ENCODE measurements at regions not wholly inside any gene's neighbourhood (a gene's known extent, or its start where the extent isn't known, plus 50 kb on each side); places are given as distances from the start of the nearest gene placed in this dataset.

DNA sequence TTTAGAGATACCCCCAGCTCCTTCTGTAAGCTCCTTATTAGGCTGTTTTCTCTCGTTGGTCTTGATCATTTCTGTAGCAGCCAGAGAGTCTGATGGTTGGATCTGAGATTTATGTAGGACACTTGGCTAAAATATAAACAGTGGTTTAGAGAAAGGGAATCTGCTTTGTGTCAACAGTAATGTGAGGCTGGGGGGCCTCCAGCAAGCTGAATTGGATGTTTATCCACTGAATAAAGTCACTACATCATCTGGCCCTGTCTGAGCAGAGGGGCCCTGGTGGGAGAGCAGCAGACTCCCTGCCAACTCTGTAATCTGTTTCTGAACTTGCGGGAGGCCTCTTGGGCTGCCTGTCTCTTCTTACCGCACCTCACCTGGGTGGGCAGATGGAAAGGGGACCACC, 328.5 kb upstream of the PLET1 start:
- Mint-ChIP-seq H3K4me3 (no peak overlapping the region), H3K9me3 (no peaks in the 10 kb centered on the region), H3K4me1 (peaks cover 0 to 3% (median 0%) of the 10 kb centered on the region in 3 donors), H3K36me3 (no peaks in the 10 kb centered on the region), H3K27me3 (peaks cover 7% of the 10 kb centered on the region), H3K27ac (no peak overlapping the region)

GRCh38 chr11:112590764-112591163, 330.1 kb upstream of the PLET1 start:
- no peak overlapping the region for H3K4me3 Mint-ChIP-seq
- peaks cover 0 to 4% (median 3%) of the 10 kb centered on the region in 3 donors for H3K9me3 Mint-ChIP-seq
- peaks cover 0 to 3% (median 0%) of the 10 kb centered on the region in 3 donors for H3K4me1 Mint-ChIP-seq
- no peaks in the 10 kb centered on the region for H3K36me3 Mint-ChIP-seq
- H3K27me3 Mint-ChIP-seq = peaks cover 5% of the 10 kb centered on the region
- no peak overlapping the region for H3K27ac Mint-ChIP-seq

DNA sequence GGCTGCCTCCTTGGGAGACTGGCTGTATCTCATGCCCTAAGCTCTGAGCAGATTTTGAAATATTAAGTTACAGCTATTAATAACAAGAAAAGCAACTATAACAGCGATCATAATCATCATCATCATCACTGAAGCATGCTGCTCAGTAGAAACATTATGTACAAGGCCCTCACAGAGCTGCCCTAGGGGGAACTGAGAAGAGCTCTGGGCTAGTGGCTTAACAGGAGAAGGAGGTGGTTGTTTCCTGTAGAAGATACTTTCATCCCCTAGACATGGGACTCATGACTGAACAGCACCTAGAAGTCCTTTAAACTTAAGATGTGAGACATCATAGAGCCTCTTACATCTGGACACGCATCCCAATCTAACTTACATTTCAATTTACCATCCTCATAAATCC, 332.8 kb upstream of the PLET1 start:
- peaks cover 4% of the 10 kb centered on the region for H3K27me3 Mint-ChIP-seq
- H3K4me3 Mint-ChIP-seq = no peak overlapping the region
- H3K27ac Mint-ChIP-seq = no peak overlapping the region

DNA sequence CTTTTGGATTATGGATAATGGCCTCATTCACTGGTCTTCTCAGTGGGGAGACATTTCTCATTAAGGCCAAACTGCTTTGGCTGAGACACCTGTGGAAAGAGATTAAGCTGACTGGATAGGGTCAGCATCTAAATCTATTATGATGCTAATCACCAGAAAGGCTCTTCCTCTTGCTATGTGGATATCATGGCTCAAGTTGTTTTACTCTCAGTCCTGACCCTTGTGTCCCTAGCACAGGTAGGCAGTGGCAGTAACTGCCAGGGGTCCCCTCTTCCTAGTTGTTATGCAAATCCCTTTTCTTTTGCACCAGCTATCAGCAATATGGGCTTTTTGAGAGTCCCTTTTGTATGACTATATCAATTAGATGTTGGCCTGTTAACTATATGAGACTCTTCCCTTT, 335.7 kb upstream of the PLET1 start:
- no peaks in the 10 kb centered on the region for H3K36me3 Mint-ChIP-seq

More for the DNA sequence above, 332.8 kb upstream of the PLET1 start:
- H3K36me3 Mint-ChIP-seq = no peaks in the 10 kb centered on the region
- peaks cover 0 to 4% (median 3%) of the 10 kb centered on the region in 3 donors for H3K9me3 Mint-ChIP-seq
- no peaks in the 10 kb centered on the region for H3K4me1 Mint-ChIP-seq

GRCh38 chr11:112597286-112597790, 336.7 kb upstream of the PLET1 start:
- no peak overlapping the region for H3K27ac Mint-ChIP-seq
- H3K4me1 Mint-ChIP-seq = no peaks in the 10 kb centered on the region
- peaks cover 0 to 4% (median 3%) of the 10 kb centered on the region in 3 donors for H3K9me3 Mint-ChIP-seq
- peaks cover 6% of the 10 kb centered on the region for H3K27me3 Mint-ChIP-seq
- H3K4me3 Mint-ChIP-seq = no peak overlapping the region
- H3K36me3 Mint-ChIP-seq = no peaks in the 10 kb centered on the region

More for the DNA sequence above, 335.7 kb upstream of the PLET1 start:
- no peaks in the 10 kb centered on the region for H3K4me1 Mint-ChIP-seq
- peaks cover 6% of the 10 kb centered on the region for H3K27me3 Mint-ChIP-seq
- H3K27ac Mint-ChIP-seq = no peak overlapping the region
- no peak overlapping the region for H3K4me3 Mint-ChIP-seq
- peaks cover 0 to 4% (median 3%) of the 10 kb centered on the region in 3 donors for H3K9me3 Mint-ChIP-seq

DNA sequence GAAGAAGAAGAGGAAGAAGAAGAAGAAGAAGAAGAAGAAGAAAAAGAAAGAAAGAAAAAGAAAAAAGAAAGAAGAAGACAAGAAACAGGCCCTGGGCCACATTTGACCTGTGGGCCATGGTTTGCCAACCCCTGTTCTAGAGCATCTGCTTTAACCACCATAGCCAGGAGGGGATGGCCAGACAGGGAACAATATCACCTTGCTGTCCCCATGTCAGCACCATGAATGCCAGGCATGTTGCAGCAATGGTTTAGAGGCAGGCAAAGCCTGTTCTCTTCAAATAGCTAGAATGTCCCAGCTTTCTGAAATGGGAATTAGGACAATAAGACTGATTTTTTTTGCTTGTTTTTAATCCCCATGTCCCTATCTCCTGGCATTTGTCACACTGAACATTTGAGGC, 338.6 kb upstream of the PLET1 start:
- H3K4me1 Mint-ChIP-seq = no peaks in the 10 kb centered on the region
- H3K27ac Mint-ChIP-seq = no peak overlapping the region
- no peak overlapping the region for H3K4me3 Mint-ChIP-seq
- H3K36me3 Mint-ChIP-seq = no peaks in the 10 kb centered on the region
- peaks cover 0 to 4% (median 3%) of the 10 kb centered on the region in 3 donors for H3K9me3 Mint-ChIP-seq
- H3K27me3 Mint-ChIP-seq = peaks cover 8% of the 10 kb centered on the region

DNA sequence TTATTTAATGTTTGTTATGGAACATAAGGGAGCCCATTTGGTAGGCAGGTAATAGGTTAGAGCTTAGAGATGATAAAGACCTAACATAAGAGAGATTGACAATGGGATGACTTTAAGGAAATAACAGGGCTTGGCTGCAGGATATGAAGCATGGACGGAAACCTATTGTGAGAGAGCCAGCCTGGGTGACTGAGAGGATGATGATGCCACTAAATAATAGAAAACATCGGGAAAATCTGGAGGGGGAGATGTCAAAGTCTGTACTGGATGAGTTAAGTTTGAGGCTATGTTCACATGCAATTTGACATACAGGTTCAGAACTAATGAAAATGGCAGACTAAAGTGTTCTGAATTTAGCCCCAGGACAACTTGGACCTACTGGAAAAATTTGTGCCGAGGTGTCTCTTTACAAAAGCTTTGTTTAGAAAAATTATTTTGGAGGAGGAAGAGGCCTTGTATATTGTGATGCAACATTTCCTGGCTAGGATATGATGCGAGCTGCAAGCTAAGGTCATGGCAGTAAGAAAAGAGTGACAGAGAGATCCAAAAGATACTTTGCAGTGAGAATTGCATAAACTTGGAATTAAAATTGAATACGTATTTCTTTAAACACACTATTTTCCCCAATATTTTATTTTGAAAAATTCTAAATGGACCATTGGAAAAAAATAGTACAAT, 339.3 kb upstream of the PLET1 start:
- H3K9me3 Mint-ChIP-seq = peaks cover 0 to under 1% (median 0%) of the 10 kb centered on the region in 3 donors
- no peak overlapping the region for H3K4me3 Mint-ChIP-seq
- peaks cover 2% of the 10 kb centered on the region for H3K36me3 Mint-ChIP-seq
- H3K27ac Mint-ChIP-seq = no peak overlapping the region
- H3K27me3 Mint-ChIP-seq = peaks cover 10% of the 10 kb centered on the region
- H3K4me1 Mint-ChIP-seq = no peaks in the 10 kb centered on the region

- Mint-ChIP-seq H3K9me3 (no peaks in the 10 kb centered on the region), H3K4me1 (no peaks in the 10 kb centered on the region), H3K36me3 (peaks cover 2% of the 10 kb centered on the region), H3K27me3 (peaks cover 7% of the 10 kb centered on the region), H3K27ac (no peak overlapping the region), H3K4me3 (no peak overlapping the region)
Observed at GRCh38 chr11:112605093-112605666, 344.5 kb upstream of the PLET1 start.

DNA sequence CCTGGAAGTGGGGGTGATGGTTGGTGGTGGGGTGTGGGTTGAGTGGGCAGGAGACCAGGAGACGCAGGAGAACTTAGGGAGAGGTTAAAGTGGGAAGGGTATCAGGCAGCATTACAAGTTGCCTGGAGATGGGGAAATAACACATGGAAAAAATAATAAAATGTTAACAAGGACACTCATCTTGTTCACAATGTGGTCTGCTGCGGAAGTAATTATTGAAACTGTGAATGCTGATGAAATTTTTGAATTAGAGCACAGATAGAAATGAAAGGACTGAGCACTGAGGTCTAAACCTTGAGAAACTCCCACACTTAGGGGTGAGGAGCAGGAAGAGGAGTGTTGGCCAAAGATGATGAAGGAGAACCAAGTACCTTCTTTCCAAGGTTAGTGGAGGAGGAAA, 346.0 kb upstream of the PLET1 start:
- Mint-ChIP-seq H3K4me3 (no peak overlapping the region), H3K4me1 (no peaks in the 10 kb centered on the region), H3K9me3 (no peaks in the 10 kb centered on the region), H3K27ac (no peak overlapping the region), H3K27me3 (peaks cover 7% of the 10 kb centered on the region), H3K36me3 (peaks cover 2% of the 10 kb centered on the region)

DNA sequence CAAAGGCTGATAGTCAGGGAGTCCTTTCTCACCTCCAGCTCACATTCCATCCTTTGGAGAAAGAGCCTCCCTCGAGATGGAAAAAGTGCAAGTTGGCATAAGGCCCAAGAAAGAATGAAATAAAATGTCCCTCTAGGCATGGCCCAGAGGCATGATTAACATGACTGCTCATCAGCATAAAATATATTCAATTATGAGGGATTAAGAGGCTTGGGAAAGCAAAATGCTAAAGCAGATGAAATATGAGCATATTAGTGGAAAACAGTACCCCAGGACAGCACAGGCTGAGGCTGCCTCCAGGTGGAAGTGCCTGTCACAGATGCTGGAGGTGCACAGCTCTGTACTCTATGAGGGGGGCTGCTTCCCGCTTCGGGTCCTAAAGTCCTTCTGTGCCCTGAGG, 347.8 kb upstream of the PLET1 start:
- Mint-ChIP-seq H3K9me3 (no peaks in the 10 kb centered on the region), H3K4me1 (no peaks in the 10 kb centered on the region), H3K27me3 (peaks cover 6% of the 10 kb centered on the region), H3K27ac (no peak overlapping the region), H3K4me3 (no peak overlapping the region), H3K36me3 (peaks cover 2% of the 10 kb centered on the region)

DNA sequence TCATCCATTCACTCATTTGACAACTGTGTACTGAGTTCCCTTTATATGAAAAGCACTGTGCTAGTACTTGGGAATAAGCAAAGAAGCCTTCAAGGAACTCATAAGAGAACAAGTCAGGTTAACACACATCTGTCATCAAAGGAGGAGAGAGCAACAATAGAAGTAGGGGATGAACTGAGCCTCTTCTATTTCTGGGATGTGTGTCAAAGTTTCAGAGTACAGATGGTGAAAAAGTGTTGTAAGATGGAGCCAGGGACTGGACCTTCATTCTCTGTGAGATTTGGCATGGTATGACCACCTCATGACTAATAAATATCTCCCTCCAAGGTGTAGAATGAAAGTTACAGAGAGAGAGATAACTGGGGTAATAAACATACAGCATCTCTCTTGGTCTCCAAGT, 349.8 kb upstream of the PLET1 start:
- H3K27ac Mint-ChIP-seq = no peak overlapping the region
- H3K4me3 Mint-ChIP-seq = no peak overlapping the region
- no peaks in the 10 kb centered on the region for H3K4me1 Mint-ChIP-seq
- no peaks in the 10 kb centered on the region for H3K36me3 Mint-ChIP-seq
- H3K9me3 Mint-ChIP-seq = no peaks in the 10 kb centered on the region
- peaks cover 3% of the 10 kb centered on the region for H3K27me3 Mint-ChIP-seq

DNA sequence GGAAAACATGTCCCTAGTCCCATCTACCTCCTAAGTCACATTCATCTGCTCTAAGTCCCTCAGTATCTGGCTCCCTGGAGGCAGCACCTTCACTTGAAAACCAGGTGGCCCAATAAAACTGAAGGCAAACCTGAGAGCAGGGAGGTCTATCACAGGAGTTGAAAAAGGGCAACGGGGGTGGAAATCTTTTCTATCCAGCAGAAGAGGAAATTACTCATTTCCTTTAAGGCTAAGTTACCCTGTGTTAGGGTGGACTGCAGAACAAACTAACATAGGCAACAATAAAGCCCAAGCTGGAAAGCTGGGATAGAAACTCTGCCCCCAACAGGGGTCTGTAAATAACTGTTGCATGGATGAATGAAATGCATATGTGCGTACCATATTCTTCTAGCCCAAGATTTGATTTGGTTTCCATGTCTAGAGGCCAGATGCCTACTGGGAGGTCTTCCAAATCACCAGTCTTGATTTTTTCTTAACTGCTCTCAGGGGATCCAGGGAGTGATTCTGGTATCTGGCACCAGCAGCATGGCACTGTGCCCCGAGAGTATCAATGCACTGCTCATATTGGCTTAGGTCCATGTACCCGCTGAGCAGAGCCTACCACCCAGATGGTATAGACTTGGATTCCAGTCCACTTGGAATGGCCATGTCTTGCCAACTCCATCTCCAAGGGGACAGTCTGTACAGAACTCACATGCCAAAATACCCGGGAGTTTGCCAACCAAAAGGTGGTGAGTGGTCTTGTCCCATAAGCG, 350.0 kb upstream of the NCAM1 start:
- no peaks in the 10 kb centered on the region for H3K4me1 Mint-ChIP-seq
- no peaks in the 10 kb centered on the region for H3K9me3 Mint-ChIP-seq
- H3K4me3 Mint-ChIP-seq = no peak overlapping the region
- H3K27me3 Mint-ChIP-seq = peaks cover 3% of the 10 kb centered on the region
- H3K27ac Mint-ChIP-seq = no peak overlapping the region
- H3K36me3 Mint-ChIP-seq = no peaks in the 10 kb centered on the region

DNA sequence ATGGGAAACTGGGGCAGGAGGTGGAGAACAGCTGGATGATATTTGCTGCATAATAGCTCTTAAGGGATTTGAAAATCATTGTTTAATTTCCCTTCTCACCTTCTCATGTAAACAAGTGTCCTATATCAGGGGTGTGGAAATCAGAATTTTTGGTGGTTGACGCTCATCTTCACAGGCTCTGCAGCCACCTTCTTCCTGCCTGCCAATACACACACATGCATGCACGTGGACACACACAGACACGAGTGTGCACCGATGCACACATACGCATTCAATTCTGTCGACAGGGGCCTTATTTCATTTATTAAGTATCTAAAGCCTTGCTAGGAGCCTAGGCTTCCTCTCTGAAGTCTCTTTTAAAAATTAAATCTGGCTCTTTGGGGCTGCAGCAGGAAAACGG, 349.4 kb upstream of the NCAM1 start:
- no peaks in the 10 kb centered on the region for H3K4me1 Mint-ChIP-seq
- H3K27me3 Mint-ChIP-seq = peaks cover 2% of the 10 kb centered on the region
- no peak overlapping the region for H3K27ac Mint-ChIP-seq
- H3K9me3 Mint-ChIP-seq = no peaks in the 10 kb centered on the region
- no peak overlapping the region for H3K4me3 Mint-ChIP-seq
- H3K36me3 Mint-ChIP-seq = no peaks in the 10 kb centered on the region

GRCh38 chr11:112612250-112612849, 348.9 kb upstream of the NCAM1 start:
- Mint-ChIP-seq H3K27me3 (peaks cover 2% of the 10 kb centered on the region), H3K4me3 (no peak overlapping the region), H3K9me3 (no peaks in the 10 kb centered on the region), H3K4me1 (no peaks in the 10 kb centered on the region), H3K36me3 (no peaks in the 10 kb centered on the region), H3K27ac (no peak overlapping the region)

Measured in IgD-negative memory B cell (primary cell).